ENCODE measurements at regions not wholly inside any gene's neighbourhood (a gene's known extent, or its start where the extent isn't known, plus 50 kb on each side); places are given as distances from the start of the nearest gene placed in this dataset.

- no peaks in the 10 kb centered on the region for H3K9me3 Mint-ChIP-seq
- H3K4me3 Mint-ChIP-seq = peak overlapping the region; percentile 63
- DNase-seq (ENCODE audit: low spot score in 2 of 2, unreplicated experiment in 2 of 2) = peak; percentile 52 to 73
- peaks cover 26% of the 10 kb centered on the region for H3K27me3 Mint-ChIP-seq (ENCODE audit: low read depth)
- H3K27ac Mint-ChIP-seq = peak overlapping the region; percentile 85
- no peaks in the 10 kb centered on the region for H3K36me3 Mint-ChIP-seq
- peaks cover 24% of the 10 kb centered on the region for H3K4me1 Mint-ChIP-seq
- no peak for TF ChIP-seq CTCF (IDR thresholded peaks at IDR 0.05; ENCODE audit: unreplicated experiment)
These were observed 61.5 kb upstream of the HDDC2 start for GRCh38 chr6:125363039-125363823.

GRCh38 chr6:125363824-125364165, 62.0 kb upstream of the HDDC2 start:
- Mint-ChIP-seq H3K36me3 (no peaks in the 10 kb centered on the region), H3K4me1 (peaks cover 27% of the 10 kb centered on the region), H3K4me3 (peak overlapping the region; percentile 63), H3K9me3 (no peaks in the 10 kb centered on the region), H3K27ac (peak overlapping the region; percentile 23), H3K27me3 (ENCODE audit: low read depth) (peaks cover 24% of the 10 kb centered on the region)
- TF ChIP-seq CTCF (IDR thresholded peaks at IDR 0.05; ENCODE audit: unreplicated experiment) = no peak
- DNase-seq (ENCODE audit: low spot score in 2 of 2, unreplicated experiment in 2 of 2) = no peak

- H3K9me3 Mint-ChIP-seq = no peaks in the 10 kb centered on the region
- H3K27me3 Mint-ChIP-seq (ENCODE audit: low read depth) = peaks cover 22% of the 10 kb centered on the region
- H3K36me3 Mint-ChIP-seq = no peaks in the 10 kb centered on the region
These were observed 63.5 kb upstream of the HDDC2 start for GRCh38 chr6:125365230-125365629.

GRCh38 chr6:125367036-125367782, 65.4 kb upstream of the HDDC2 start:
- H3K27me3 Mint-ChIP-seq (ENCODE audit: low read depth) = peaks cover 17% of the 10 kb centered on the region
- H3K36me3 Mint-ChIP-seq = no peaks in the 10 kb centered on the region
- no peaks in the 10 kb centered on the region for H3K9me3 Mint-ChIP-seq
- peaks cover 32% of the 10 kb centered on the region for H3K4me1 Mint-ChIP-seq
- no peak overlapping the region for H3K27ac Mint-ChIP-seq
- TF ChIP-seq CTCF (IDR thresholded peaks at IDR 0.05; ENCODE audit: unreplicated experiment) = no peak
- DNase-seq (ENCODE audit: low spot score in 2 of 2, unreplicated experiment in 2 of 2) = no peak
- H3K4me3 Mint-ChIP-seq = no peak overlapping the region

More at GRCh38 chr6:125365230-125365629, 63.5 kb upstream of the HDDC2 start:
- no peak for DNase-seq (ENCODE audit: low spot score in 2 of 2, unreplicated experiment in 2 of 2)
- Mint-ChIP-seq H3K27ac (peak overlapping the region; percentile 1), H3K4me3 (no peak overlapping the region), H3K4me1 (peaks cover 27% of the 10 kb centered on the region)
- TF ChIP-seq CTCF (IDR thresholded peaks at IDR 0.05; ENCODE audit: unreplicated experiment) = no peak

GRCh38 chr6:125370343-125370742, 68.6 kb upstream of the HDDC2 start:
- Mint-ChIP-seq H3K9me3 (no peaks in the 10 kb centered on the region), H3K4me1 (peaks cover 23% of the 10 kb centered on the region), H3K36me3 (no peaks in the 10 kb centered on the region), H3K4me3 (no peak overlapping the region), H3K27me3 (ENCODE audit: low read depth) (peaks cover 8% of the 10 kb centered on the region), H3K27ac (no peak overlapping the region)
- no peak for TF ChIP-seq CTCF (IDR thresholded peaks at IDR 0.05; ENCODE audit: unreplicated experiment)
- DNase-seq (ENCODE audit: low spot score in 2 of 2, unreplicated experiment in 2 of 2) = no peak
